Neural crest cell (in vitro differentiated cells): ENCODE measurements at regions not wholly inside any gene's neighbourhood (a gene's known extent, or its start where the extent isn't known, plus 50 kb on each side); places are given as distances from the start of the nearest gene placed in this dataset.

ENCODE experiments used
- DNase-seq: peaks from one replicate; pipeline ENCODE4 v3.0.0; 2021; ENCODE audit warnings: low read depth, mixed read lengths, low spot score
- H3K27ac Mint-ChIP-seq: one replicate; pipeline ENCODE4 v1.8.0; 2021; ENCODE audit warnings: mild to moderate bottlenecking, mixed read lengths; ENCODE audit not compliant: unreplicated experiment
- H3K27me3 Mint-ChIP-seq: 2 replicates; pipeline ENCODE4 v1.8.0; 2021; ENCODE audit warnings: low read depth, mild to moderate bottlenecking, mixed read lengths
- H3K36me3 Mint-ChIP-seq: 2 replicates; pipeline ENCODE4 v1.8.0; 2021; ENCODE audit warnings: low read depth, mild to moderate bottlenecking, mixed read lengths
- H3K4me1 Mint-ChIP-seq: 2 replicates; pipeline ENCODE4 v1.8.0; 2021; ENCODE audit warnings: mixed read lengths
- H3K4me3 Mint-ChIP-seq: one replicate; pipeline ENCODE4 v1.8.0; 2021; ENCODE audit warnings: mild to moderate bottlenecking, mixed read lengths
- H3K9me3 Mint-ChIP-seq: 2 replicates; pipeline ENCODE4 v1.8.0; 2021; ENCODE audit warnings: mixed read lengths
- CTCF ChIP-seq: fragments of 200-600 bp; sonication (generic); conservative IDR thresholded peaks from 2 replicates; pipeline ENCODE4 v1.5.0; 2021; ENCODE audit warnings: antibody characterized with exemption, mild to moderate bottlenecking

- Mint-ChIP-seq H3K27ac (no peak overlapping the region), H3K9me3 (peaks cover 3% of the 10 kb centered on the region), H3K36me3 (no peaks in the 10 kb centered on the region), H3K4me3 (no peak overlapping the region), H3K27me3 (no peaks in the 10 kb centered on the region), H3K4me1 (no peaks in the 10 kb centered on the region)
- DNase-seq, result no peak
- no peak for TF ChIP-seq CTCF
These were observed 1666.3 kb downstream of the HACE1 start for GRCh38 chr6:103193413-103193812.

GRCh38 chr6:103191391-103192093 is 1668.2 kb downstream of the HACE1 start:
- Mint-ChIP-seq H3K27me3 (peaks cover 7% of the 10 kb centered on the region), H3K9me3 (peaks cover 3% of the 10 kb centered on the region), H3K4me3 (no peak overlapping the region), H3K36me3 (no peaks in the 10 kb centered on the region), H3K4me1 (no peaks in the 10 kb centered on the region), H3K27ac (no peak overlapping the region)
- no peak for TF ChIP-seq CTCF
- DNase-seq, result no peak

GRCh38 chr6:103184776-103185175 is 1674.9 kb downstream of the HACE1 start:
- TF ChIP-seq CTCF, result no peak
- Mint-ChIP-seq H3K27ac (no peak overlapping the region), H3K9me3 (no peaks in the 10 kb centered on the region), H3K4me1 (no peaks in the 10 kb centered on the region), H3K27me3 (peaks cover 12% of the 10 kb centered on the region), H3K4me3 (no peak overlapping the region), H3K36me3 (no peaks in the 10 kb centered on the region)
- no peak for DNase-seq

GRCh38 chr6:103183831-103184411 is 1675.8 kb downstream of the HACE1 start:
- Mint-ChIP-seq H3K27me3 (peaks cover 12% of the 10 kb centered on the region), H3K4me1 (no peaks in the 10 kb centered on the region)

GRCh38 chr6:103178193-103178592 is 1681.5 kb downstream of the HACE1 start:
- no peaks in the 10 kb centered on the region for H3K4me1 Mint-ChIP-seq
- H3K27ac Mint-ChIP-seq, result no peak overlapping the region
- H3K27me3 Mint-ChIP-seq, result no peaks in the 10 kb centered on the region
- DNase-seq, result no peak
- H3K9me3 Mint-ChIP-seq, result no peaks in the 10 kb centered on the region
- no peak for TF ChIP-seq CTCF
- no peaks in the 10 kb centered on the region for H3K36me3 Mint-ChIP-seq
- H3K4me3 Mint-ChIP-seq, result no peak overlapping the region

More at GRCh38 chr6:103183831-103184411, 1675.8 kb downstream of the HACE1 start:
- DNase-seq, result no peak
- no peak for TF ChIP-seq CTCF
- Mint-ChIP-seq H3K27ac (no peak overlapping the region), H3K9me3 (no peaks in the 10 kb centered on the region), H3K4me3 (no peak overlapping the region), H3K36me3 (no peaks in the 10 kb centered on the region)
